HCT116 (cell line): ENCODE measurements at regions not wholly inside any gene's neighbourhood (a gene's known extent, or its start where the extent isn't known, plus 50 kb on each side); places are given as distances from the start of the nearest gene placed in this dataset.

Experiments
- ATAC-seq: fragments of 200-7000 bp; cut with Tn5 transposase; 2 replicates; pipeline ENCODE4 v1.9.1; 2020; ENCODE audit warnings: mild to moderate bottlenecking, moderate library complexity
- BruUV-seq: library from RNA; stranded (reverse); fragments of 400-500 nt; replicated peaks from 2 replicates; lab custom pipeline; 2021; lab: Mats Ljungman, UMichigan
- CTCF ChIA-PET: fragments of 300-600 bp; sonication (Branson Sonifier 250); formaldehyde crosslinking; loops from one replicate; lab custom pipeline; 2021; ENCODE audit warnings: antibody characterized with exemption; lab: Charles Lee
- POLR2A ChIA-PET: fragments of 300-600, 350-600 bp; sonication (Branson Sonifier 250); formaldehyde crosslinking; loops from one replicate; lab custom pipeline; 2021; ENCODE audit warnings: antibody characterized with exemption; lab: Charles Lee
- RAD21 ChIA-PET, 2 experiments: fragments of 300-600 bp; sonication (Branson Sonifier 250); formaldehyde crosslinking; loops; one replicate each; lab custom pipeline; 2023; ENCODE audit warnings: low total read pairs in 2 of 2; ENCODE audit not compliant: uncharacterized antibody in 2 of 2, unreplicated experiment in 2 of 2, low non-redundant PET in 1 of 2; lab: Charles Lee
- DNase-seq: peaks from one replicate; pipeline ENCODE4 v3.0.0-alpha.2; 2010; ENCODE audit warnings: low read depth, low spot score
- H2AFZ ChIP-seq: fragments of 200-600 bp; shearing (Covaris generic), sonication (generic); 2 replicates; pipeline ENCODE4 v1.6.1; 2017; ENCODE audit warnings: low read depth, mixed run types, mixed read lengths, antibody characterized with exemption, low read length; ENCODE audit not compliant: poor library complexity, severe bottlenecking
- H3K27ac ChIP-seq: 2 replicates; pipeline ENCODE4 v1.5.1; 2012; ENCODE audit warnings: low read depth, low read length
- H3K27me3 ChIP-seq: fragments of 200-600 bp; sonication (generic); 2 replicates; pipeline ENCODE4 v1.6.1; 2016; ENCODE audit warnings: mixed run types, low read length, mixed read lengths; ENCODE audit not compliant: insufficient read depth
- H3K36me3 ChIP-seq, 2 experiments: fragments of 200-500 bp in 1 of 2; fragments of 200-600 bp in 1 of 2; sonication (Bioruptor generic) in 1 of 2; sonication (generic) in 1 of 2; 2 replicates each; pipeline versions ENCODE4 v1.5.1 to v1.6.1; 2014 to 2016; ENCODE audit warnings: low read length in 2 of 2, inconsistent platforms in 1 of 2, mixed read lengths in 1 of 2, mixed run types in 1 of 2; ENCODE audit not compliant: insufficient read depth in 2 of 2, control insufficient read depth in 1 of 2
- H3K4me1 ChIP-seq, 2 experiments: fragments of 200-600 bp in 1 of 2; sonication (generic) in 1 of 2; 2 replicates each; pipeline versions ENCODE4 v1.5.1 to v1.6.1; 2012 to 2017; ENCODE audit warnings: low read length in 2 of 2, inconsistent platforms in 1 of 2, mild to moderate bottlenecking in 1 of 2, mixed read lengths in 1 of 2, mixed run types in 1 of 2, moderate library complexity in 1 of 2; ENCODE audit not compliant: insufficient read depth in 2 of 2, control insufficient read depth in 1 of 2
- H3K4me2 ChIP-seq: fragments of 200-600 bp; sonication (generic); 2 replicates; pipeline ENCODE4 v1.6.1; 2017; ENCODE audit warnings: mixed run types, low read length, mixed read lengths
- H3K4me3 ChIP-seq, 2 experiments: fragments of 200-600 bp in 1 of 2; sonication (generic) in 1 of 2; replicated peaks in 1 of 2; 2 replicates each; pipeline ENCODE4 v1.5.1; 2011 to 2016; ENCODE audit warnings: low read length in 2 of 2, control low read depth in 1 of 2, low read depth in 1 of 2, mild to moderate bottlenecking in 1 of 2, mixed read lengths in 1 of 2, mixed run types in 1 of 2
- H3K79me2 ChIP-seq: fragments of 200-600 bp; sonication (generic); 2 replicates; pipeline ENCODE4 v1.6.1; 2017; ENCODE audit warnings: mild to moderate bottlenecking, mixed run types, low read length, moderate library complexity, mixed read lengths; ENCODE audit not compliant: insufficient read depth
- H3K9ac ChIP-seq: fragments of 200-600 bp; sonication (generic); 2 replicates; pipeline ENCODE4 v1.6.1; 2016; ENCODE audit warnings: low read length, mixed read lengths
- H3K9me2 ChIP-seq: fragments of 200-600 bp; sonication (generic), shearing (Covaris generic); 2 replicates; pipeline ENCODE4 v1.6.1; 2017; ENCODE audit warnings: mixed run types, mild to moderate bottlenecking, moderate library complexity; ENCODE audit not compliant: insufficient read depth
- H3K9me3 ChIP-seq, 2 experiments: fragments of 200-500 bp in 1 of 2; fragments of 200-600 bp in 1 of 2; sonication (Bioruptor generic) in 1 of 2; sonication (generic) in 1 of 2; 2 replicates each; pipeline ENCODE4 v1.6.1; 2014 to 2017; ENCODE audit warnings: low read length in 2 of 2, mixed read lengths in 2 of 2, inconsistent platforms in 1 of 2, low read depth in 1 of 2, mild to moderate bottlenecking in 1 of 2, mixed run types in 1 of 2, moderate library complexity in 1 of 2; ENCODE audit not compliant: control insufficient read depth in 1 of 2, insufficient read depth in 1 of 2
- H4K20me1 ChIP-seq: fragments of 200-600 bp; sonication (generic), shearing (Covaris generic); 2 replicates; pipeline ENCODE4 v1.6.1; 2017; ENCODE audit warnings: mixed run types, mild to moderate bottlenecking, moderate library complexity; ENCODE audit not compliant: insufficient read depth
- ATF3 ChIP-seq: IDR thresholded peaks from 2 replicates; pipeline ENCODE4 v1.6.1; 2012
- CBX3 ChIP-seq: IDR thresholded peaks from 2 replicates; pipeline ENCODE4 v1.6.1; 2012; ENCODE audit warnings: low read depth
- CEBPB ChIP-seq: IDR thresholded peaks from 2 replicates; pipeline ENCODE4 v1.6.1; 2012; ENCODE audit warnings: low read depth
- CTCF ChIP-seq, 3 experiments: fragments of 200-600 bp in 1 of 3; sonication (generic) in 1 of 3; IDR thresholded peaks in 2 of 3; conservative IDR thresholded peaks in 1 of 3; 2 replicates each; pipeline ENCODE4 v1.5.1; 2012 to 2017; ENCODE audit warnings: low read depth in 2 of 3, low read length in 2 of 3, antibody characterized with exemption in 1 of 3, borderline replicate concordance in 1 of 3, control low read depth in 1 of 3, mild to moderate bottlenecking in 1 of 3, mixed read lengths in 1 of 3, mixed run types in 1 of 3, moderate library complexity in 1 of 3; ENCODE audit not compliant: insufficient read depth in 1 of 3
- FOSL1 ChIP-seq: IDR thresholded peaks from 2 replicates; pipeline ENCODE4 v1.6.1; 2012; ENCODE audit warnings: low read depth
- MAX ChIP-seq: IDR thresholded peaks from 2 replicates; pipeline ENCODE4 v1.6.1; 2012
- POLR2A ChIP-seq: IDR thresholded peaks from 2 replicates; pipeline ENCODE4 v1.7.0; 2011; ENCODE audit warnings: borderline replicate concordance; ENCODE audit not compliant: insufficient read depth, insufficient read length; ENCODE audit errors: extremely low read depth
- SP1 ChIP-seq: IDR thresholded peaks from 2 replicates; pipeline ENCODE4 v1.6.1; 2012; ENCODE audit warnings: low read depth
- SRF ChIP-seq: IDR thresholded peaks from 2 replicates; pipeline ENCODE4 v1.6.1; 2012; ENCODE audit warnings: low read depth
- TCF7L2 ChIP-seq: IDR thresholded peaks from 2 replicates; pipeline ENCODE4 v1.7.0; 2011; ENCODE audit warnings: borderline replicate concordance, inconsistent platforms; ENCODE audit not compliant: insufficient read depth, insufficient read length; ENCODE audit errors: extremely low read depth
- ZFX ChIP-seq: fragments of 450-650 bp; IDR thresholded peaks from 2 replicates; pipeline ENCODE4 v1.6.1; 2017
- ZNF274 ChIP-seq: fragments of 200-500 bp; sonication (Bioruptor generic); IDR thresholded peaks from 2 replicates; pipeline ENCODE4 v1.6.1; 2014; ENCODE audit warnings: mild to moderate bottlenecking, low read depth, low read length, inconsistent platforms
- intact Hi-C: fragments of 100-400 bp; cut with micrococcal nuclease; formaldehyde crosslinking; loops from 2 replicates; pipeline ENCODE4 v1.10.0; 2022

- ChIA-PET RAD21 (no interaction called here), POLR2A (no interaction called here), CTCF (no interaction called here)
- Histone ChIP-seq H3K9ac (no peak overlapping the region), H3K9me3 (peaks cover 4% of the 10 kb centered on the region in 2 experiments; a peak in 2 of 4 replicates), H3K4me3 (no peak overlapping the region), H3K9me2 (no peaks in the 10 kb centered on the region), H3K27me3 (no peaks in the 10 kb centered on the region), H3K79me2 (no peaks in the 10 kb centered on the region), H4K20me1 (no peaks in the 10 kb centered on the region), H3K27ac (no peak overlapping the region), H3K4me1 (no peaks in the 10 kb centered on the region), H3K4me2 (no peak overlapping the region), H3K36me3 (no peaks in the 10 kb centered on the region), H2AFZ (no peak overlapping the region)
- DNase-seq (no peak), ATAC-seq (no peak)
- no TSS peak for BruUV-seq
- intact Hi-C loops: no loop called here
- TF ChIP-seq FOSL1: no peak
- no peak for TF ChIP-seq ATF3
- TF ChIP-seq CBX3: no peak
- TF ChIP-seq MAX: no peak
- no peak for TF ChIP-seq SRF
- TF ChIP-seq ZNF274: no peak
- TF ChIP-seq CEBPB: no peak
- no peak for TF ChIP-seq ZFX
- no peak for TF ChIP-seq TCF7L2
- no peak for TF ChIP-seq POLR2A
- TF ChIP-seq SP1: no peak
- no peak for TF ChIP-seq CTCF (IDR thresholded peaks at IDR 0.05 in 2 of 3, conservative IDR thresholded peaks at IDR 0.05 in 1 of 3; ENCODE audit: borderline replicate concordance in 1 of 3, insufficient read depth in 1 of 3, low read depth in 2 of 3, low read length in 2 of 3)
Measured at GRCh38 chr11:80586464-80586863, 1145.6 kb upstream of the TENM4 start.
